K562 (cell line): ENCODE measurements at regions not wholly inside any gene's neighbourhood (a gene's known extent, or its start where the extent isn't known, plus 50 kb on each side); places are given as distances from the start of the nearest gene placed in this dataset.

Experiments
- NFE2 ChIP-seq: IDR thresholded peaks from 2 replicates; pipeline ENCODE4 v1.6.1; 2014; ENCODE audit warnings: antibody characterized with exemption, low read depth
- POLR2G ChIP-seq: fragments of 200-400 bp; formaldehyde crosslinking; IDR thresholded peaks from 2 replicates; pipeline ENCODE4 v1.6.1; 2017; ENCODE audit warnings: low read depth, mild to moderate bottlenecking, antibody characterized with exemption, low read length, moderate library complexity
- YY1 ChIP-seq, 3 experiments: IDR thresholded peaks; 2 replicates each; pipeline ENCODE4 v1.6.1; 2011; ENCODE audit warnings: low read length in 2 of 3, mild to moderate bottlenecking in 2 of 3, moderate library complexity in 2 of 3, borderline replicate concordance in 1 of 3, control low read depth in 1 of 3, low read depth in 1 of 3; ENCODE audit not compliant: insufficient read depth in 3 of 3, insufficient replicate concordance in 2 of 3, control insufficient read depth in 1 of 3, insufficient read length in 1 of 3; ENCODE audit errors: extremely low read depth in 1 of 3
- ZBTB34 ChIP-seq: fragments of 250-450 bp; sonication (Bioruptor Pico); IDR thresholded peaks from 2 replicates; pipeline ENCODE4 v1.8.0; 2021; ENCODE audit warnings: mild to moderate bottlenecking, moderate library complexity
- ZNF121 ChIP-seq: sonication (generic); formaldehyde crosslinking; conservative IDR thresholded peaks from 2 replicates; pipeline ENCODE4 v1.8.0; 2022; ENCODE audit warnings: missing genetic modification reagents

- TF ChIP-seq ZBTB34 (CRISPR knock-in tag) (no peak), YY1 (IDR thresholded peaks at IDR 0.05; ENCODE audit: borderline replicate concordance in 1 of 3, control insufficient read depth in 1 of 3, extremely low read depth in 1 of 3, insufficient read depth in 3 of 3, insufficient read length in 1 of 3, insufficient replicate concordance in 2 of 3, low read depth in 1 of 3, low read length in 2 of 3) (no peak), ZNF121 (CRISPR knock-in tag) (no peak), NFE2 (no peak), POLR2G (no peak)
These were observed 380.5 kb upstream of the CAMK1G start for GRCh38 chr1:209202830-209203532.
